HS-27A (cell line): ENCODE measurements at regions not wholly inside any gene's neighbourhood (a gene's known extent, or its start where the extent isn't known, plus 50 kb on each side); places are given as distances from the start of the nearest gene placed in this dataset.
A peak's percentile ranks its signal among the peaks of the same experiment; 100 is the strongest.

Experiments used
- DNase-seq: peaks from one replicate; pipeline ENCODE4 v3.0.0-alpha.2; 2012; ENCODE audit warnings: low read depth, missing footprints

GRCh38 chr10:78248651-78249464 lies 215.2 kb downstream of the RPS24 start:
- DNase-seq, result no peak

DNA sequence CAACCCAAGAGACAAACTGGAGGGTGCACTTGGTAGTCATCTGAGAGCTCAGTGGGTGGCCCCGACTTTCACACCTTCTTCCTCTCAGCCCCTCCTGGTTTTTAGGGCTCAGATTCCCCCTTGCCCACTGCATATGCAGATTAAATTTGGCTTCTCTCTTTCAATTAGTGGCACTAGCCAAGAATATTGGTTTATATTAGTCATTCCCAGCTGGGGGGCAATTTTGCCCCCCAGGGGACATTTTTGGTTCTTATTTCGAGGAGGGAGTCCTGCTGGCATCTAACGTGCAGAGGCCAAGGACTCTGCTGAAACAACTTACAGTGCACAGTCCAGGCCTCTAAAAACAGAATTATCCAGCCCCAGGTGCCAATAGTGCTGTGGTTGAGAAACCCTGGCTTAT lies 216.0 kb downstream of the RPS24 start:
- DNase-seq, result no peak

DNA sequence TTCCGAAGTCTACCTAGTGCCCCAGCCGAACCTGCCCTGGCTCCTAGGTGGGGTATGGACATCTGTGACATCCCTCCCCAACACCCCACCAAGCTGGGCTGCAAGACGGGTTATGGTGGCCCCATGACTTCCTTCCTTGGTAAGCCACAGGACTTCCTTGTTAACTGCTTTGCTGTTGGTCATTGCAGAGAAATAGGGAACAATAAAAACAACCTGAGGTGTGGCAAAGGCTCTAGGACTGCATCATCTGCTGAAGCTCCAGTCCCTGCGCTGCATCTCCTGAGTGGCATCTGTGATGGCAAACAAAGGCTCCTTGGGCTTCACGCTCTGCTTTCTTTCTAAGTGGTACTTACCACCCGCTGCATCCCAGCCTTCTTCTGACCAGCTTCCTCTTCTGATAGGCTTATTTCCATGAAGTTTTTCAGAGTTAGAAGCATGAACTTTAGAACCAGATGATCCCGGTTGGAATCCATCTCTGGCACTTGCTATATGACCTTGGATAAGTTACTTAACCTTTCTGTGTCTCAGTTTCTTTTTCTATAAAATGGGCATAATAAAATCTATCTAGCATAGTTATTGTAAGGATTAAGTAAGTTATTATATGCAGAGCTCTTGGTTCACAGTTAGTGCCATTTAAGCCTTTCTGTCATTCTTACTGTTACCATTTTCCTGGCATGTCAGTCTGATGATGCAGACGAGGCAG lies 216.8 kb downstream of the RPS24 start:
- DNase-seq, result no peak

DNA sequence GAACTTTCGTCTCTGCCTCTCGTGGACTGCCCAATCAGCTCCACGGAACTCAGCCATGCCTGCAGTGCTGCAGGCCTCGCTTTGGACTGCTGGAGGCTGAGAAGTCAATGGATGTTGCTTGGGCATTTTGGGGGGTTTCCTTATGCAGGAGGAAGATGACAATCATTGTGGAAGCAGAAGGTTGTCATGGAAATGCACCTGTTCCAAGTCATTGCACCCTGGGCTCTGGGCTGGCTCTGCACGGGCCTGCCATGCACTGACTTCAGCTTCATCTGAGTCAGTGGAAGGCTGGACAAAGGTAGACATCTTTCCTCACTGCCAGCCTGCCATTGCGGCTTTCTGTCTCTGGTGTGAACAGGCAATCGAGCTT lies 217.3 kb downstream of the RPS24 start:
- DNase-seq, result no peak

DNA sequence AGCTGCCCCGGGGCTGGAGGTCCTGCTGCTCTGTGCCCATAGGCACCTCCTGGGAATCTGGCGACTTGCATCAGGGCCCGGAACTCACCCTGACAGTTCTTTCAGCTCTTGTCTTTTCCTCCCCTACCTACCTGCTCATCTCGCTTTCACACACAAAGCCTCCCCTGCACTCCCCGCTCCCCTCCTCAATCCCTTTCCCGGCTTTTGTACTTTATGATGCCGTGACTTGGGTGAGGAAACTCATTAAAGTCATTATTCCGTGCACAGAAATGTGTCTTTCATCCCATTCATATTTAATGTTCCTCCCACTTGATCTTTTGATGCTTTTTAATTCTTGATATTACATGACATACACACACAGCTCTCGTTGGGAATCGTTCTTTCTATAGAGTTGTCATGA lies 218.6 kb downstream of the RPS24 start:
- DNase-seq, result no peak

DNA sequence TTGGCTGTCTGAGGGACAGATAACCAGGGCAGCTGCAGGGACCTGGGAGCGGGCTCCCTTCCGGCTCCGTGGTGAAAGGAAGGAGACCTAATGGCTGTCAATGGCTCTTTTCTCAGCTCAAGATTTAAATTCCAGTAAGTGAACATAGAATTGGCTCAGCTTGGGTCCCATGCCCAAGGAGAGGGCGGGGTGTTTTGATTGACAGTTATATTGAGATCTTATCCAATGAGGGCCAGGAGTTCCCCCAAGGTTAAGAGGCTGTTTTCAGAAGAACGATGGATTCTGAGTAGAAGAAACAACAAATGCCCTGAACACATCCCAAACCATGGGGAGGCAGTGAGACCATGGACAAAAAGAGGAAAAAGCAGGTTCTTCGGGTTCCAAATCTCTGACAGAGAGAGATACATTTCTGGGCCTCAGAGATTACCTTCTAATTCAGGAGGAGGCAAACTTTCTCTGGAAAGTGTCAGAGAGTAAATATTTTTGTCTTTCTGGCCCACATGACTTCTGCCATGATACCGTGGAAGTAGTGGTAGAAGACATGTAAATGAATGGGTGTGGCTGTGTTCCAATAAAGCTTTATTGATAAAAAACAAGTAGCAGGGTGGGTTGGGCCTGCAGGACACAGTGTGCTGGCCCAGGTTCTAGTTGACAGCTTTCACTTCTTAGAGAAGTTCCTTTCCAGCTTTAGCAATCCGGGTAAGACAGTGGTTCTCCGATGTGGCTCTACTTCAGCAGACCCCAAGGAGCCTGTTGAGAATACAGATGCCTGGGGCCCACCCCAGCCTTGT lies 219.6 kb downstream of the RPS24 start:
- no peak for DNase-seq

- no peak for DNase-seq
Observed at GRCh38 chr10:78254013-78254412, 220.3 kb downstream of the RPS24 start.

DNA sequence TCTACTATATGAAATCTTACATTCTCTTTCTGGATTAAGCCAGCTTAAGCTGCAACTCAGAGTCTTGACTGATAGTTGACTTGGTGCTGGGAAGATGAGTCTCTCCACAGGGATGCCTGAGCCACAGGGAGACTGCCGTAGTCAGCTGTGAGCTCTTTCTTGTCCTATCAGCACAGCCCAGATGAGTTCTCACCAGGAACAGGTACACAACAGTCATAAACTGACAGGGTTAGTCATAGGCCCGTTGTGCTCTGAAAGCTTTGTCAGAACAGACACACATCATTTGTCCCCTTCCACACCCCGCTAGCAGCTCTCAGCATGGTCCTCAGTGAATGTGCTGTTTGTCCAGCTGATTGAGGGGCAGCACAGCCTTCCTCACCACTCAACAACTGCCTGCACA lies 221.6 kb downstream of the RPS24 start:
- no peak for DNase-seq

DNA sequence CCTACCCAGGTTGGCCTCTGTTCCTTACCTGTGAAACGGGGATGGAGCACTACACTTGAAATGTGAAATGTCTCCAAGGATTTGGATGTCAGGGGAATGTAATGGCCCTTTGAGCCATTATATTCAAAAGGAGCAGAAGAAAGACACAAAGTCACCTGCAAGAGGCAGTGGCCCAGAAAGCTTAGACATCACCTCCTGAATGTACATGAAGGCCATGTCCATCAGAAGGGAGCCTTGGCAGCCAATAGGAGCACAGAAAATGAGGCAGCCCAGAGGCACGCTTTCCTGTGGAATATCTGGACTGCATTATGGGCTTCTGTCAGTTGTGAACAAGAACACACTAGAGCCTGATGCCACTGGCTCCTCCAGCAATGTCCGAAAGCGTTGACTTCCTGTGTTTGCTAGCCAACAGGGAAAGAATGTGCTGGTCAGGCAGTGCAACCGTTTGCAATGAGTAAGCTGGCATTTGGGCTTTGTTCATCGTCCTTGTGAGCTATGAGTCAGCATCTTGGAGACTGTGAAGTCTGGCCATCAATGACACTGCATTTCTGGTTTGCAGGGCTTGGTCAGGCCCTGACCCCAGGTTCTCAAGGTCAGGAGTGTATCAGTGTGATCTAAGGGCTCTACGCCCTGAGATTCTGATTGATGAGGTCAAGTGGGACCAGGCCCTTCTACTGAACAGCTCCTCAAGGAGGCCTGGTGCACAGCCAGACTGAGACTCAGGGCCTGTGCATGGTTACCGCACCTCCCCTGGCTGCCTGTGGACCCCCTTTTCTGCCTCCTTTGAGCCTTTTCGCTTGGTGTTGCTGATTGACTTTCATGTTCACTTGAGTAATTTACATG lies 222.4 kb downstream of the RPS24 start:
- peak; percentile 68 for DNase-seq

GRCh38 chr10:78258323-78259030 lies 224.8 kb downstream of the RPS24 start:
- DNase-seq, result no peak

DNA sequence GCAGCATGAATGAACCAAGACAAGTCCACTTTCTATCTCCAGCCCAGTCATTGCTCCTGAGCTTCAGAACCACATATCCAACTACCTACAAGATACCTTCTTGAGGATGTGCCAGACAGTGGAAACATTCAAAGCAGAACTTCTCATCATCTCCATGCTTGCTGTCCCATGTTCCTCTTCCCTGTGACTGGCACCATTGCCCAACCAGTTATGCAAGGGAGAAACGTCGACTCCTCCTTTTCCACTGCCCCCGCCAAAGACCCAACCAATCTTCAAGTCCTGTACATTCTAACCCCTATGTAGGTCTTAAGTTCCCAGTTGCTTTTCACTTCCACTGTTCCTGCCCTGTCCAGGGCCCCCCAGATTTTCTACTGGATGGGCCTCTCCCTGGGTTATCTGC lies 225.7 kb downstream of the RPS24 start:
- no peak for DNase-seq

DNA sequence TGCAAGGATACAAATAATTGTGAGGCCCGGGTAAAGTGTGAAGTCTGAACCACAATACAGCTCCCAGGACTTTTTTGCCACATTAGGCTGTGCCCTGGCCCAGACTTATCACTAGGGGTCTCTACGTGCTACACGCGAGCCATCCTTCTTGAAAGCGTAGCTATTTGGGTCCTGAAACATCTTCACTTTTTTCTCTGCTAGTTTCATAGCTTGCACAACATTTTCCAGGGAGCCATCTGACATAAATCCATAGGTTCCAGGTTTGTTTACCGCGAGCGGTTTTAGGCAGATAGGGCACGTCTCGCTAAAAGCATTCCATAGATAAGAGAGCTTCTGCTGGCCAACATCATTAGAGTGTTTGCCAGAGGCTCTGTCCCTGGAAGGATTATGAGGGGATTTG lies 226.5 kb downstream of the RPS24 start:
- no peak for DNase-seq

GRCh38 chr10:78260680-78261079 lies 227.0 kb downstream of the RPS24 start:
- no peak for DNase-seq

- no peak for DNase-seq
Observed at GRCh38 chr10:78261291-78261690, 227.6 kb downstream of the RPS24 start.

GRCh38 chr10:78262860-78263259 lies 229.2 kb downstream of the RPS24 start:
- no peak for DNase-seq

DNA sequence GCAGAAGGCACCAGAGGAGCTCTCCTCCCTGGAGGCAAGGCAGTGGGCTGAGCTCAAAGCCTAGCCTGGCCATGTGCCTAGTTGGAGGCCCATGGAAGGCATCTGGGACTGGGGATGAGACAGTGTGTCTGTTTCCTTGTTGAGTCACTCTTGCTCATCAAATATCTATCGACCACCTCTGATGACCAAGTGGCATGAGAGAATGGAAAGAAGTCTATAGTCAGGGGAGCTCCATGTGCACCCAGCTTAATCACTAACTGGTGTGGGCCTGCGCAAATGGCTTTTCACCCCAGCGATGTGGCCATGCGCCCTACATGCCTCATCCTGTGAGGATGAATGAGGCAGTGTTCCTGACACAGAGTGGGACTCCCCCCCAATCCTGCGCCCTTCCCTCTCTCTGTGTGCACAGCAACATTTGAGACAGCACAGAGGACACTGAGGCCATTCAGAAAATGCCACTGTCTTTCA lies 229.9 kb downstream of the RPS24 start:
- DNase-seq, result no peak

- DNase-seq, result no peak
Observed at GRCh38 chr10:78264361-78264760, 230.7 kb downstream of the RPS24 start.

- no peak for DNase-seq
Observed at GRCh38 chr10:78266741-78267469, 233.2 kb downstream of the RPS24 start.

DNA sequence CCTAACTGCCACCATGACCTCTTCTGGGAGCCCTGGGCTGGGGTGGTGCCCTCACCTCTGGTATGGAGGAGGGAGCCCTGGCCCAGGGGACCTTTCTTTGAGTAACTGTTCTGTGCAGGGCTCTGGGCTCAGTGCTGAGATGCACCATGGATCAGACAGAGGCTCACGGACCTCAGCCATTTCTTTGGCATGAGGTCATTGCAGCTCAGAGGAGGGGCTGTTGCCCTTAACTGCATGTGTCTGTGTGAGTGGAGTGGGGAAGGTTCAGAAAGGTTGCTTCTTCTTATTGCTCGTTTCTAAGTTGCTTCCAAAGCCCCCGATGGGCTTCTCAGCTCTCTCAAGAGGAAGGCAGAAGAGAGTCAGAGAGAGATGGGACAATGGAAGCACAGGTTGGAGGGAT lies 233.9 kb downstream of the RPS24 start:
- DNase-seq, result no peak

DNA sequence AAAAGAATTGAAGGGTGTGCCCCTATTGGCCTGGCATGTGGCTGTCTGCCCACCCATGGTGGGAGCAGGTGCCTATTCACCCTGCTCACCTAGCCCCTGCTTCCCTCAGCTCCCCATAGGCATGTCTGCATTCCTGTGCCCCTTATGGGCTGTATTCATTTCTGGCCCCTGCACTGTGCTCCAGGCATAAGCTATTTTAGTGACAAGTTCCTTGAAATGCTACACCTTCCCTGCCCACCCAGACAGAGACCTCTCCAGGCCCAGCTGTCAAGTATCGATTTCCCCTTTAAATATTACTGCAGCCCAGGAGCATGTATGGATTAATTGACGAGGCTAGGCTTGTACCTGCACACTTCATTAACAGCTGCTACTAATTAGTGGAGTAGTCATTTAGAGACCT lies 235.4 kb downstream of the RPS24 start:
- no peak for DNase-seq

GRCh38 chr10:78272329-78272728 lies 238.7 kb downstream of the RPS24 start:
- DNase-seq, result no peak
